ENCODE measurements at regions not wholly inside any gene's neighbourhood (a gene's known extent, or its start where the extent isn't known, plus 50 kb on each side); places are given as distances from the start of the nearest gene placed in this dataset.
"Not testable (repeated sequence)": the region's sequence is repeated elsewhere in the genome, so short reads cannot be mapped to it uniquely, and the experiment has no call there.

GRCh38 chr1:195866091-195866780 lies 742.0 kb downstream of the KCNT2 start:
- H3K4me1 ChIP-seq (ENCODE audit: control insufficient read depth, insufficient read depth, low read length): no peaks in the 10 kb centered on the region
- no peaks in the 10 kb centered on the region for H3K27me3 ChIP-seq (ENCODE audit: control insufficient read depth, insufficient read depth, low read length)
- no peaks in the 10 kb centered on the region for H3K36me3 ChIP-seq (ENCODE audit: control insufficient read depth, insufficient read depth, low read length)
- H3K9me3 ChIP-seq (ENCODE audit: control insufficient read depth, insufficient read depth, low read length): no peaks in the 10 kb centered on the region
- H3K4me3 ChIP-seq (ENCODE audit: low read length): no peak overlapping the region
- DNase-seq (ENCODE audit: low read depth, low spot score): no peak
- WGBS (ENCODE audit: insufficient coverage, insufficient read length): no CpG with 5 or more reads among the region's 6 CpGs
- no peak overlapping the region for H3K27ac ChIP-seq (ENCODE audit: low read length)

GRCh38 chr1:195851804-195852203 lies 756.4 kb downstream of the KCNT2 start:
- H3K27me3 ChIP-seq (ENCODE audit: control insufficient read depth, insufficient read depth, low read length): no peaks in the 10 kb centered on the region
- H3K27ac ChIP-seq (ENCODE audit: low read length): no peak overlapping the region
- no peak overlapping the region for H3K4me3 ChIP-seq (ENCODE audit: low read length)
- no peaks in the 10 kb centered on the region for H3K4me1 ChIP-seq (ENCODE audit: control insufficient read depth, insufficient read depth, low read length)
- H3K9me3 ChIP-seq (ENCODE audit: control insufficient read depth, insufficient read depth, low read length): no peaks in the 10 kb centered on the region
- no CpG with 5 or more reads among the region's 2 CpGs for WGBS (ENCODE audit: insufficient coverage, insufficient read length)
- no peaks in the 10 kb centered on the region for H3K36me3 ChIP-seq (ENCODE audit: control insufficient read depth, insufficient read depth, low read length)
- no peak for DNase-seq (ENCODE audit: low read depth, low spot score)

DNA sequence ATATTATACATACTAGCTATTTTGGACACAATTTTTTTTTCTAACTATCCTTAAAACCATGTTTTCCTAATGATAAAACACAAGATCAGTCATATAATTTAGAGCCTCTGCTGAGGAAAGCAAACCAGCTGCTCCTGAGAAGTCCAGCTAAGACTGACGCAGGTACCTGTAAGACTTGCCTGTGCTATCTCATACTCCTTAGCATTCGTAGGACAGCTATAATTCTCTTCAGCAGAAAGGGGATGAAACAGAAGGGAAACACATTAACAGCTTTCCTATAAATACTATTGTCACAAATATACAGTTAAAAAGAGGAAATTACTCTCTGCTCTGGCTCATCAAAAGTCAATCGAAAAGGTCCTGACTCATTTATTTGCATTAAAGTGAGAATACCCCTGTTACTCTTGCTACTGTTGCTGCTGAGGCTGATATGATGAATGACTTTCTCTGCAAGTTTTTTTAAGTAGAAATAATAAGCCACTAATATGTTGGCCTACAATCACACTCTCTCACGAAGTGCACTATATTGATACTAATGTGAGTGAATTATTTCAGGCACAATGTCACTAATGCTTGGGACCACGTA lies 757.1 kb downstream of the KCNT2 start:
- no peak for DNase-seq (ENCODE audit: low read depth, low spot score)
- no CpG with 5 or more reads among the region's 5 CpGs for WGBS (ENCODE audit: insufficient coverage, insufficient read length)
- Histone ChIP-seq H3K27me3 (ENCODE audit: control insufficient read depth, insufficient read depth, low read length) (no peaks in the 10 kb centered on the region), H3K4me3 (ENCODE audit: low read length) (no peak overlapping the region), H3K4me1 (ENCODE audit: control insufficient read depth, insufficient read depth, low read length) (no peaks in the 10 kb centered on the region), H3K27ac (ENCODE audit: low read length) (no peak overlapping the region), H3K9me3 (ENCODE audit: control insufficient read depth, insufficient read depth, low read length) (no peaks in the 10 kb centered on the region), H3K36me3 (ENCODE audit: control insufficient read depth, insufficient read depth, low read length) (no peaks in the 10 kb centered on the region)

DNA sequence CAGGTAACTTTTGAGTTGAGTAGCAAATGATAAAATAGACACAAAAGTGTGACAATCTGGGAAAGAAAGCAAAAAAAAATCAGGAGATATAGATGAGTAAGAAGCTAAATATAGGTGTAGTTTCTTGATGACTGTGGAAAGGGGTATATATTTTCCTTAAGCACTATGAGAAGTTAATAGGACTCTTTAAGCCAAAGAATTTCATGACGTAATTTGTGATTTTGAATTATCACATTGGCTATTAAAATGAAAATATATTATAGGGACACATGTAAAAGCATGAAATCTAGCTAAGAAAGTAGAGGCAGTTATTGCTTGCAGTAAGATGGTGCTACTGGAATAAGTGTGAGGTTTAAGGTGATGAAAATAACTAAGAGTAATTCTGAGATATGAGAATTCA lies 759.1 kb downstream of the KCNT2 start:
- Histone ChIP-seq H3K36me3 (ENCODE audit: control insufficient read depth, insufficient read depth, low read length) (no peaks in the 10 kb centered on the region), H3K27ac (ENCODE audit: low read length) (no peak overlapping the region), H3K9me3 (ENCODE audit: control insufficient read depth, insufficient read depth, low read length) (no peaks in the 10 kb centered on the region), H3K4me3 (ENCODE audit: low read length) (no peak overlapping the region), H3K27me3 (ENCODE audit: control insufficient read depth, insufficient read depth, low read length) (no peaks in the 10 kb centered on the region), H3K4me1 (ENCODE audit: control insufficient read depth, insufficient read depth, low read length) (no peaks in the 10 kb centered on the region)
- no peak for DNase-seq (ENCODE audit: low read depth, low spot score)
- no CpG with 5 or more reads among the region's 1 CpG for WGBS (ENCODE audit: insufficient coverage, insufficient read length)

GRCh38 chr1:195847957-195848875 lies 760.0 kb downstream of the KCNT2 start:
- peak overlapping the region; percentile 24; the same call in 1 of the 2 replicates for H3K4me3 ChIP-seq (ENCODE audit: low read length)
- H3K27ac ChIP-seq (ENCODE audit: low read length): peak overlapping the region; percentile 95
- peak; percentile 31 for DNase-seq (ENCODE audit: low read depth, low spot score)

GRCh38 chr1:195831789-195832188 lies 776.5 kb downstream of the KCNT2 start:
- no peak overlapping the region for H3K27ac ChIP-seq (ENCODE audit: low read length)
- WGBS (ENCODE audit: insufficient coverage, insufficient read length): no CpG with 5 or more reads among the region's 4 CpGs
- H3K9me3 ChIP-seq (ENCODE audit: control insufficient read depth, insufficient read depth, low read length): no peaks in the 10 kb centered on the region
- H3K27me3 ChIP-seq (ENCODE audit: control insufficient read depth, insufficient read depth, low read length): no peaks in the 10 kb centered on the region
- no peak overlapping the region for H3K4me3 ChIP-seq (ENCODE audit: low read length)
- no peak for DNase-seq (ENCODE audit: low read depth, low spot score)
- no peaks in the 10 kb centered on the region for H3K36me3 ChIP-seq (ENCODE audit: control insufficient read depth, insufficient read depth, low read length)
- peaks cover 3% of the 10 kb centered on the region for H3K4me1 ChIP-seq (ENCODE audit: control insufficient read depth, insufficient read depth, low read length)

More at GRCh38 chr1:195847957-195848875, 760.0 kb downstream of the KCNT2 start:
- H3K4me1 ChIP-seq (ENCODE audit: control insufficient read depth, insufficient read depth, low read length); H3K27me3 ChIP-seq (ENCODE audit: control insufficient read depth, insufficient read depth, low read length); H3K36me3 ChIP-seq (ENCODE audit: control insufficient read depth, insufficient read depth, low read length); H3K9me3 ChIP-seq (ENCODE audit: control insufficient read depth, insufficient read depth, low read length): not testable (repeated sequence)
- 100% methylated on average over 1 of the region's 19 CpGs for WGBS (ENCODE audit: insufficient coverage, insufficient read length)

DNA sequence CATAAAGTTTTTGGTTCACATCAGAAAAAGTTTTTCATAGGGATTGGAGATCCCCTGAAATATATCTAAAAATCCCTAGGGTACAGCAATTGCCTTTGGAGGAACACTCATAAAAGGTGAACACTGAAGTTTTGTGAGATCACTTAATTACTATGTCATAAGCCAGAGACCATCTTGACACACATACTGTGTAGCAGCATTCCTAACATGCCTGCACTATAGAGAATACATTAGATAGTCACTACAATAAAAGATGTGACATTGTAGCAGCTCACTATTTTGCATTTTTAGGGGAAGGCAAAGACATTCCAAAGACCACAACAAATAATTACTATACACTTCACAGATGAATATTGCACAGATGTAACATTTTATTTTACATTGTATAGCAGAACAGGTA lies 779.9 kb downstream of the KCNT2 start:
- H3K36me3 ChIP-seq (ENCODE audit: control insufficient read depth, insufficient read depth, low read length): no peaks in the 10 kb centered on the region

GRCh38 chr1:195820925-195821324 lies 787.3 kb downstream of the KCNT2 start:
- no peaks in the 10 kb centered on the region for H3K9me3 ChIP-seq (ENCODE audit: control insufficient read depth, insufficient read depth, low read length)
- no peak for DNase-seq (ENCODE audit: low read depth, low spot score)
- WGBS (ENCODE audit: insufficient coverage, insufficient read length): no CpG with 5 or more reads among the region's 3 CpGs
- no peaks in the 10 kb centered on the region; the same call in 1 of the 2 replicates for H3K36me3 ChIP-seq (ENCODE audit: control insufficient read depth, insufficient read depth, low read length)
- no peaks in the 10 kb centered on the region for H3K4me1 ChIP-seq (ENCODE audit: control insufficient read depth, insufficient read depth, low read length)
- H3K27ac ChIP-seq (ENCODE audit: low read length): no peak overlapping the region
- no peaks in the 10 kb centered on the region for H3K27me3 ChIP-seq (ENCODE audit: control insufficient read depth, insufficient read depth, low read length)
- H3K4me3 ChIP-seq (ENCODE audit: low read length): no peak overlapping the region

More for the DNA sequence above, 779.9 kb downstream of the KCNT2 start:
- Histone ChIP-seq H3K9me3 (ENCODE audit: control insufficient read depth, insufficient read depth, low read length) (no peaks in the 10 kb centered on the region), H3K27ac (ENCODE audit: low read length) (no peak overlapping the region), H3K4me1 (ENCODE audit: control insufficient read depth, insufficient read depth, low read length) (peaks cover 3% of the 10 kb centered on the region), H3K27me3 (ENCODE audit: control insufficient read depth, insufficient read depth, low read length) (no peaks in the 10 kb centered on the region), H3K4me3 (ENCODE audit: low read length) (no peak overlapping the region)
- no peak for DNase-seq (ENCODE audit: low read depth, low spot score)

GRCh38 chr1:195806060-195806459 lies 802.2 kb downstream of the KCNT2 start:
- Histone ChIP-seq H3K27ac (ENCODE audit: low read length) (no peak overlapping the region), H3K36me3 (ENCODE audit: control insufficient read depth, insufficient read depth, low read length) (no peaks in the 10 kb centered on the region), H3K4me1 (ENCODE audit: control insufficient read depth, insufficient read depth, low read length) (no peaks in the 10 kb centered on the region), H3K9me3 (ENCODE audit: control insufficient read depth, insufficient read depth, low read length) (no peaks in the 10 kb centered on the region), H3K4me3 (ENCODE audit: low read length) (no peak overlapping the region), H3K27me3 (ENCODE audit: control insufficient read depth, insufficient read depth, low read length) (no peaks in the 10 kb centered on the region)
- DNase-seq (ENCODE audit: low read depth, low spot score): no peak
- no CpG with 5 or more reads among the region's 2 CpGs for WGBS (ENCODE audit: insufficient coverage, insufficient read length)

GRCh38 chr1:195804547-195804946 lies 803.7 kb downstream of the KCNT2 start:
- Histone ChIP-seq H3K4me1 (ENCODE audit: control insufficient read depth, insufficient read depth, low read length) (no peaks in the 10 kb centered on the region), H3K36me3 (ENCODE audit: control insufficient read depth, insufficient read depth, low read length) (no peaks in the 10 kb centered on the region), H3K27ac (ENCODE audit: low read length) (no peak overlapping the region), H3K4me3 (ENCODE audit: low read length) (no peak overlapping the region), H3K9me3 (ENCODE audit: control insufficient read depth, insufficient read depth, low read length) (no peaks in the 10 kb centered on the region), H3K27me3 (ENCODE audit: control insufficient read depth, insufficient read depth, low read length) (no peaks in the 10 kb centered on the region)
- no peak for DNase-seq (ENCODE audit: low read depth, low spot score)

Measured in iPS DF 6.9 (cell line).